DMS114 treated with DMSO at 0.1 percent for 48 hours (cell line): ENCODE measurements at regions not wholly inside any gene's neighbourhood (a gene's known extent, or its start where the extent isn't known, plus 50 kb on each side); places are given as distances from the start of the nearest gene placed in this dataset.

ENCODE experiments used
- DNase-seq: peaks from one replicate; lab custom pipeline; 2025; ENCODE audit not compliant: unreplicated experiment; lab: John Stamatoyannopoulos, UW

DNA sequence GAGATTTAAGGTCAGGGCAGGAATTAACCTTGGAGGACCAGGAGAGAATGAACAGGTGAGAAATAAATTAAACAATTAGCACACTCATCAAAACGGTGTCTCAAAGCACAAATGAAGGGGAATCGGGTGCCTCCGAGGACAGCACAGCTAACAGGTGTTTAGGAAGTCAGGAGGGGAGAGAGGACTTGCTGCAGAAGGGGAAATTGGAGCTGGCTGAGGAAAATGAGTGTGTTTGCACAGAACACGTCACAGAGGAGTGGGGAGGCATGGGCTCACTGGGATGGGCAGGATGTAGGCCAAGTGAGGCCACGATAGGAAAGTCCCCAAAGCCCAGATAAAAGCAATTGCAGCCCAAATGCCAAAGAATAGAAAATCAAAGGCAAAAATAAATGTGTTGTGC lies 121.7 kb downstream of the ZNF664 start:
- no peak for DNase-seq

DNA sequence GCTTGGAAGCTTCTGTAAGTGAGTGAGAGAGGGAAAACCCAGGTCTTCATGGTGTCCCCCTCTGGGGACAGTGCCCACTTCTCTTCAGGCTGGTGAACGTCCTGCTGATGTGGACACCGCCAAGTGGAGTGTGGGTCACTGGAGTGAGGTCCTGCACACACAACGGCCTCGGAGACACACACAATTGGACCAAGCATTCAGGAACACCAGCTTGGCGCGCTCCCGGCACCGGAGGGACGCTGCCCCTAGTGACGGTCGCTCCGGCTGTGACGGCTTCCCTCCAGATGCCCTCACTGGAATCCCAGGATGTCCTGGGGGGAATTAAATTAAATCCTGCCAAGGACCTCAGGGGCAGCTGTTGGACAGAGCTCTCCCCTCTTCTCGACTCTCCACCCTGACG lies 123.1 kb downstream of the ZNF664 start:
- no peak for DNase-seq

DNA sequence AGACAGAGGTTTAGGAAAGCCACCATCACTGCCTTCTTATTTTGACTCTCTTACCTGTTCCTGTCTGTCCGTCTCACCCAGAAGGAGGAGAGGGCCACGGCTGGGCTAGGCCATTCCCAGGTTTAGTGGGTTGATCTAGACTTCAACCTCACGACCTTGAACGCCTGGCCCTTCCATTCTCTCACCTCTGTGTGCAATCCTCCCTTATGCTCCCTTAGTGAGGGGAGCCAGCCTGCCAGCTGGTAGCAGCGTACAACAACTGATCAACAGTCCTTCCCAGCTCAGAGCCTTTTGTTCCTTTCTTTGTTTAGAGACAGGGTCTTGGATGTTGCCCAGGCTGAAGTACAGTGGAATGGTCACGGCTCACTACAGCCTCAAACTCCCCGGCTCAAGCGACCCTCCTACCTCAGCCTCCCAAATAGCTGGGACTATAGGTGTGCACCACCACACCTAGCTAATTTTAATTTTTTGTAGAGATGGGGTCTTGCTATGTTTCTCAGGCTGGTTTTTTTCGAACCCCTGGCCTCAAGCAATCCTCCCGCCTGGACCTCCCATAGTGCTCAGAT lies 123.9 kb downstream of the ZNF664 start:
- no peak for DNase-seq

- DNase-seq, result no peak
Observed at GRCh38 chr12:124097701-124098100, 124.7 kb downstream of the ZNF664 start.

DNA sequence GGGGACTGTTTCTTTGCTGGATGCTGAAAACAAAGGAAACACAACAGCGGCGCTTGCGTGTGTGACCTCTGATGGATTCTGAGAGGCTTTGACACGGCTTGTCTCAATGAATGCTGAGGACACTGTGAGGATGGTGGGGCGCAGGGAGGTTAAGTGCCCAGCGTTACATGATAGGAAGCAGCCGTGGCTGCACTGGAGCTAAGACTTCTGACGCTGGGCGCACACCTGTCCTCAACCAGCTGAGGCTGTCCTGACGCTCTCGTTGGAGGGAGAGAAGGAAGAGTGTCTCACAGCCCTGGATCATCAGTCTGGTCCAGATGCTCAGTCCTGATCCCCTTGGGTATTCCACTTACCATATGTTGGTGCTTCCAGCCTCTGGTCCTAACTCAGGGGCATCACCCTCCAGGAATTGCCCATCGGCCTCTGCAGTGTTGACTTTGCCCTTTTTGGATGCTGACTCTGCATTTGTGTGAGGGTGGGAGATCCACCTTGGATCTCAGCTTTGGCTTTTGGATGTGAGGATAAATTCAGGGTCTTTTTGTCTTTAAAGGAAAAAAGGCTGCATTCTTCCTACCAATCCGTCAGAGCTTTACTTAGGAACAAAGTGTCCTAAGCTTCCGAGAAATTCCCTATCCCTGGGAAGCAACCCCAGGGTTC lies 125.2 kb downstream of the ZNF664 start:
- DNase-seq, result no peak

GRCh38 chr12:124098887-124099286 lies 125.9 kb downstream of the ZNF664 start:
- no peak for DNase-seq

- no peak for DNase-seq
Observed at GRCh38 chr12:124099661-124100060, 126.6 kb downstream of the ZNF664 start.

DNA sequence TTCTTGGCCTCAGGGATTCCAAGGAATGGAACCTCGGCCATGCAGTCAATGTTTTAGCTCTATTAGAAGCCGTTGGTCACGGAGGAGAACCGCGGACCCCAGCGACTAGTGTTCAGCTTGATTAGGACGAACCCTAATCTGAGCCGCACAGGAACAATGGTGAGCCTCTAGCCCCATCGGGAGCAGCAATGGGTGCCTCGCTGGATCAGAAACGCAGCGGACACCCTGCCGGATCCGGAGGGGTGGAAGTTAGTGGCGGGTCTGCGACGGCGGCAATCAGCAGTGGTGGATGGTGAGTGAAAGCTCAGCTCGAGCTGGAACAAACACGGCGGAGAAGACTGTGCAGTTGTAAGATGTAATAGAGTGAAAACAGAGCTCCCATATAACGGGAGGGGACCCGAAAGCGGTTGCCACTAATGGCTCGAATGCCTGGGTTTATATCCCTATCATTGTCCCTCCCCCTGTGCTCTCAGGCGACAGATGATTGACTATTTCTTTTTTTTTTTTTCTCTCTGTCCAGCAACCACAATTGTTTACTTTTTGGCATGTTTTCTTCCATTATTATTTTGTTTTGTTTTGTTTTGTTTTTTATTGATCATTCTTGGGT lies 127.7 kb downstream of the ZNF664 start:
- DNase-seq, result no peak

GRCh38 chr12:124105546-124105945 lies 132.5 kb downstream of the ZNF664 start:
- DNase-seq, result no peak

DNA sequence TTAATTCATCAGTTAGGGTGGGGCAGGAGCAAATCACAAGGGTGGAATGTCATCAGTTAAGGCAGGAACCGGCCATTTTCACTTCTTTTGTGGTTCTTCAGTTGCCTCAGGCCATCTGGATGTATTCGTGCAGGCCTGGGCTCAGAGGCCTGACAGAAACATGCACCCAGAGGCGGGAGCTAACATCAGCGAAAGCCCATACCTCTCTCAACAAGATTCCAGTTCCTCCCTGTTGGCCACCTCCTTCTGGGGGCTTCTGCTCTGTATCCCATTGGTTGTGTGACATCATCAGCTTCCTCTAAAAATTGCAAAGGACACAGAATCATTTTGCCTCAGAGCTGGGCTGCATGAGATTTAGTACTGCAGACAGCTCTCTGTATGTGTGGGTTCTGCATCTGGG lies 134.3 kb downstream of the ZNF664 start:
- DNase-seq, result no peak

DNA sequence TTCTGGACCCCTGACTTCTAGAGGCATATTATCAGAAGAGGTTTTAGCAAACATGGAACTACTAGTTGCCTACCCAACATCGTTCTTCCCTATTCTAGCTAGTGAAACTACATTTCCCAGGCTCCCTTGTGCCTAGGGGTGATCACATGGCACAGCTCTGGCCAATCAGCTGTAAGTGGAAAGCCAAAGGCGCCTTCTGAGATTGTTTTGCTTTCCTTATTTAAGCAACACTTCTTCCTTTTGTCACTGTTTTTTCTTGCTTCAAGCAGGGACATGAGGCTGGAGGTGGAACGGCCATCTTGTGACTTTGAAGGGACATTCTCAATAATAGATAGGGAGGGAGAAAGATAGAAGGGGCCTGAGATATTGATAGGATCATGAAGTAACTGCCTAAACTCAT lies 136.7 kb downstream of the ZNF664 start:
- peak; percentile 27 for DNase-seq

- DNase-seq, result no peak
Observed at GRCh38 chr12:124110372-124110883, 137.4 kb downstream of the ZNF664 start.

- no peak for DNase-seq
Observed at GRCh38 chr12:124111006-124111405, 138.0 kb downstream of the ZNF664 start.

- no peak for DNase-seq
Observed at GRCh38 chr12:124114316-124114715, 141.3 kb downstream of the ZNF664 start.

DNA sequence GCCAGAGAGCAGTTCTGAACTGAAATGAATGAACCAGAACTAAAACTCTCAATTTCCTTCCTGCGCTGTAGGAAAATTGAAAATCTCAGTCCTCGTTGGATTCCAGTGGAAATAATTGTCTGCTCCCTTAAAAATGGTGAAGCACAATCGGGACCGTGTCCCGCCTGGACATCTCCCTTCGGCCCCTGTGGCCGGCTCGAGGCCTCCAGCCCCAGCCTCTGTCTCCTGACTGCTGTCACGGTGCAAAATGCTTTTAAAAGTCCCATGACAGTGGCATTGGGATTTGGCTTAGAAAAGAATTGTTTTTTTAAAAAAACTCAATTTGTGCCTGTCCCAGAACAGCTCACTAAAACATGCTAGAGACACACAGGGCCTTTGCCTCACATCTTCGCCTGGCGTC lies 142.5 kb downstream of the ZNF664 start:
- DNase-seq, result no peak

GRCh38 chr12:124115976-124116690 lies 143.1 kb downstream of the ZNF664 start:
- no peak for DNase-seq

DNA sequence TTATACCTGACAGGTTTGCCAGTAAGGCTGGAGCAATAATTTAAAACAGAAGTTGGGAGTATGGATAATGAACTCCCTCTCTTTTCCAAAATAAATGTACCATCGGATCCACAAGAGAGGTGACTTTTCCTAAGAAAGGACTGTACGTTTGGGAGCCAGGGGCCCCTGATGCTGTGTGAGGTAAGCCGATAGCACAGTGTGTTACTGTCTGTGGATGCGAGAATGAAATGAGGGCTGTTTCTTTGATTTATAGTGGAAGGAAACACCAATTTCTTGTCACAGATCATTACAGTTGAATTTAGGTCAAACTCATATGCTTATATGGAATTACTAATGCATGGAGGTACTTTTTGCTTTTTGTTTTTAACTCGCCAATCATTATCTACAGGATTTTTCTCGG lies 147.7 kb downstream of the ZNF664 start:
- DNase-seq, result no peak

- DNase-seq, result no peak
Observed at GRCh38 chr12:124122722-124123121, 149.7 kb downstream of the ZNF664 start.

DNA sequence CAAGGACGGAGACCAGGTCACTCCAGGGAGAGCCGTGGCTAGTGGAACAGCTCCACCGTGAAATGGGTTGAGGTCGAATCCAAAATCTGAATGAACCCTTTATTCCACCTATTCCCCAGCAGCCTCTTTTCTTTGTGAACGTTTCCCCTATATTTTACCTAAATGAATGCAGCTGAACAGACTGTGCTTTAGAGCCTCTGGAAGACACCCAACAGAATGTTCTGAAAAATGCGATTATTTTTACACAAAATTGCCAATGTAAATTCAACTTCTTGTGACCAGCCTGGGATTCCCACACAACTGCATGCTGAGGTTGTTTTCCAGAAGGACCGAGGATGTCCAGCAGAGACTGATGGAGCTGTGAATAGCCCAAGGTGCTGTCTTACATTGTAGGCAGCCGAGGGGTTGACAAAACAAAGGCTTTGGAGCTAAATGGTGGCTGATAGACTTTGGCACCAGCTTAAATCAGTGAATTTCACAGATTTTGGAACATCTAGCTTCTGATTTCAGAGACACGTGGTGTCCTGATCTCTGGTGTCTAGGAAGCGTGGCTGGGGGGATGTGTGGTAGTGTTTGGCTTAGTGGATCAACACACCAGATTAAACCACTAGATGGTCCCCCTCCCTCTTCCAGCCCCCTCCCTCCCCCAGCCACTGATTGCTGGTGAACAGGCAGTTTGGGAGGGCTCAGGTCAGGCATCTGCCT lies 150.4 kb downstream of the ZNF664 start:
- no peak for DNase-seq

DNA sequence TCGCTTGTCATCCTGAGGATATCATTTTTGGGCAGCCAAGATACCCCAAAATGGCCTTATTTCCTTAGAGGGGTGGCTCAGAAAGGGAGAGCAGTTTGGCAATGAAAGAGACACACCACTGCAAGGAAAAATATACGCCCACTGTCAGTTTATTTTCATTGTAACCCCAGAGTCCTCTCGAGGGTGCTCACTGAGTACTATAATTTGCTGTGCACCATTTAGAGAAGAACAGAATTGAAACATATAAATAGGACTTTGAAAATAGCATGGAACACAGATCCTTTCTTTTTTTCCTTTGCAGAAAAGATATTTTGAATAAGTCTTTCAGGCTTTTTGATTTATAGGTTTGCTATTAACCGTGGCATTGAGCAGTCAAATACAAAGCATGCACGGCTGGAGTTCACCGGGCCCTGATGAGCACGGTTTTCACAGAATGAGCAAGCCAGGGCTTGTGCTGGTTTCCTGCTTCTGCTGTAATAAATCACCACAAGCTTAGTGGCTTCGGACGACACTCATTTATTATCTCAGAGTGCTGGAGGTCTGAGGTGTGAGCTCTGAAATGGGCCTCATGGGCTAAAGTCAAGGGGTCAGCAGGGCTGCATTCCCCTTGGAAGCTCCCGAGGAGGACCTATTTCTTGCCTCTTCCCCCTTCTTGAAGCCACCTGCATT lies 152.3 kb downstream of the ZNF664 start:
- no peak for DNase-seq
